HG03558 (cell line): ENCODE measurements at regions not wholly inside any gene's neighbourhood (a gene's known extent, or its start where the extent isn't known, plus 50 kb on each side); places are given as distances from the start of the nearest gene placed in this dataset.
"Not testable (repeated sequence)": the region's sequence is repeated elsewhere in the genome, so short reads cannot be mapped to it uniquely, and the experiment has no call there.

Experiments
- ATAC-seq: cut with Tn5 transposase; IDR thresholded peaks from one replicate; pipeline ENCODE4 v1.9.1; 2021; ENCODE audit warnings: moderate number of reproducible peaks; ENCODE audit not compliant: unreplicated experiment; ENCODE audit errors: extremely low read depth

- ATAC-seq, result no peak
Observed at GRCh38 chr4:141339966-141340365, 119.3 kb downstream of the ZNF330 start.

- no peak for ATAC-seq
Observed at GRCh38 chr4:141340458-141340857, 119.8 kb downstream of the ZNF330 start.

GRCh38 chr4:141346144-141346543 is 125.4 kb downstream of the ZNF330 start:
- no peak for ATAC-seq

- ATAC-seq, result no peak
Observed at GRCh38 chr4:141347684-141348083, 127.0 kb downstream of the ZNF330 start.

- ATAC-seq, result no peak
Observed at GRCh38 chr4:141348125-141348524, 127.4 kb downstream of the ZNF330 start.

- no peak for ATAC-seq
Observed at GRCh38 chr4:141348573-141348972, 127.9 kb downstream of the ZNF330 start.

GRCh38 chr4:141349236-141349635 is 128.5 kb downstream of the ZNF330 start:
- ATAC-seq, result no peak

- no peak for ATAC-seq
Observed at GRCh38 chr4:141350122-141350905, 129.6 kb downstream of the ZNF330 start.

GRCh38 chr4:141352331-141352730 is 131.6 kb downstream of the ZNF330 start:
- no peak for ATAC-seq

- no peak for ATAC-seq
Observed at GRCh38 chr4:141352909-141353525, 132.3 kb downstream of the ZNF330 start.

GRCh38 chr4:141356321-141356962 is 135.7 kb downstream of the ZNF330 start:
- no peak for ATAC-seq

- ATAC-seq, result no peak
Observed at GRCh38 chr4:141356963-141357335, 136.3 kb downstream of the ZNF330 start.

- not testable (repeated sequence) for ATAC-seq
Observed at GRCh38 chr4:141368241-141368640, 147.5 kb downstream of the ZNF330 start.

- ATAC-seq, result no peak
Observed at GRCh38 chr4:141371206-141371605, 150.5 kb downstream of the ZNF330 start.

GRCh38 chr4:141375855-141376254 is 155.2 kb downstream of the ZNF330 start:
- no peak for ATAC-seq

- ATAC-seq, result no peak
Observed at GRCh38 chr4:141376769-141377168, 156.1 kb downstream of the ZNF330 start.

GRCh38 chr4:141387299-141387698 is 166.6 kb downstream of the ZNF330 start:
- no peak for ATAC-seq

- no peak for ATAC-seq
Observed at GRCh38 chr4:141388481-141388880, 167.8 kb downstream of the ZNF330 start.

- ATAC-seq, result no peak
Observed at GRCh38 chr4:141389649-141390048, 169.0 kb downstream of the ZNF330 start.

GRCh38 chr4:141390571-141390970 is 169.9 kb downstream of the ZNF330 start:
- no peak for ATAC-seq

GRCh38 chr4:141391293-141391692 is 170.6 kb downstream of the ZNF330 start:
- ATAC-seq, result no peak
